GM19452 (cell line): ENCODE measurements at regions not wholly inside any gene's neighbourhood (a gene's known extent, or its start where the extent isn't known, plus 50 kb on each side); places are given as distances from the start of the nearest gene placed in this dataset.

Source experiments
- ATAC-seq: cut with Tn5 transposase; IDR thresholded peaks from one replicate; pipeline ENCODE4 v1.9.1; 2021; ENCODE audit not compliant: unreplicated experiment

DNA sequence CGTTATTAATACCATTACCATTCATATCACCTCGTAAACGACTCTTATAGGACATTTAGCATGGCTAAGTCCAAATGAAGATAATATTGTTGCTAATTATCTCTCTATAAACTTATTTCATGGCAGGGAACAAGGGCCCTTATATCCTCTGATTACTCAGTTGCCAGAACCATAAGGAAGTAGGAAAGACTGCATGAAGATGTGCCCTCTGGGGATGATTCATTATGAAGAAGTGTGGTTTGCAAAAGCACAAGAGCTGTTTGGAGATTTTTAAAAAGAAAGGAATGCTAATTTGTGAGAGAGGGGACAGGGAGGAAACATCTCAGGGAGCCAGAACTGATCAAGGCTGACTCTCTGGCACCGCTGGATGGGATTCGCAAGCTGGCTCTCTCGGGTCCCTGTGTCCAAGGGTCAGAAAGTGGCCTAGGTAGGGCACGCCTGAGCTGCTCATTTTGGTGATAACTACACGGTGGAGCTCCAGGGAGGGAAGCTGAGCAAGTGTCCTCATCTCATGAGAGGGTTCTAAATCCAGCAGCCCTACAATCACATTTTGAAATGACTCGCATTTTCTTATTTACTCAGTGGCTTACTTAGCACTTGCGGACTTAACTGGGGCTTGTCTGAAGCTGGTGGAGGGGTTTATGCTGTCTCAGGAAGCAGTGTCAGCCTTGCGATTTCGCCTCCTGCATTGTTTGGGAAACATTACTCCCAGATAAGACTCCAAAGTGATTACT lies 136.8 kb downstream of the C5orf15 start:
- ATAC-seq, result no peak

DNA sequence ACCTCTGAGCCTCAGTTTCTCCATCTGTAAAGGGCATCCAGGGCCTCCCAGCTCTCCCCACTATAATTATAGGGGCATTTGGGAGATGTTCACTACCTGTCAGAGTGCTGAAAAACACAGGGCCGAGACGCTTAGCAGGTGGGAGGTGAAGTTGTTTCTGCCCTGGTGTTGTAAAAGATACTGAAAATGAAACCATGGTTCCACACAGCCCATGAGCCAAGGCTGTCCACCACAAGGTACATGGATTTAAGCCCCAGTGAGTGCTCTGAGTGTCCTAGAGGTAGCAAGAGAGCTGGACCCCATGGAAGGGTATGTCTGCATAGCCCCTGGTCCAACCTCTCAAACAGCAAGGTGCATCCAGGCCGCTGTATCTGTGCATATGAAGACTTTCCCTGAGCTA lies 137.5 kb downstream of the C5orf15 start:
- no peak for ATAC-seq

DNA sequence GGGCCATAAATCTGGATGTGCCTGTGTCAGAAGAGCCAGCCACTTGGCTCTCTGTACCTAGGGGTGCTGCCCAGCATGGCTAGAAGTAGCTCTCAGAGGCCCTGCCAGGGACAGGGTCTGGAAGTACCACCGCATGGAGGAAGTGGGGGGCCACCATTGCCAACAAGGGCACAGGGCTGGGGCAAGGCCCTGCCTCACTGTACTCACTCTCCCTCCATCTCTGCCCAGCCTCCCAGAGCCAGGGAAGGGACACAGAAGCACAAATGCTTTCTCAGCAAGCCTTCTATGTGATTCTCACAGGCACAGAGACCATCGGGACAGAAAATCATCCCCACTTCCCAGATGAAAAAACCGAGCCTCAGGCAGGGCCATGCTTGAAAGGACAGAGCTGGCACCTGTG lies 138.1 kb downstream of the C5orf15 start:
- ATAC-seq, result no peak

DNA sequence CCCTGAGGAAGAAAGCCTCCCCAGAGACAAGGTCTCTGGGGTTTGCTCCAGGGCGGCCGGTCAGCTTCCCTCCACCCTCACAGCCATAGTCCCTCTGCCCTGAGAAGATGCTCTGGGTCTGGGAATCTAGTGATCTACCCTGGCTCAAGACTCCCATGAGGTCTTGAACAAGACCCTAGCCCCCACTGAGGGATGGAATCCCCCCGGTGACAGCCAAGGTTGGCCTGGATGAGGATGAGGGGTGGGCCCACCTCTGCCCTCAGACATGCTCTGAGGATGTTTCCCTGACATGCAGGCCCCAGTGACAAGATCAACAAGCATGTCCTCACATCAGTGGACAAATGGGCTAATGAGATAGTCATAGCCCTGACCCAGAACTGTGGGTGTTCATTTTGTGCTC lies 138.6 kb downstream of the C5orf15 start:
- ATAC-seq, result no peak

DNA sequence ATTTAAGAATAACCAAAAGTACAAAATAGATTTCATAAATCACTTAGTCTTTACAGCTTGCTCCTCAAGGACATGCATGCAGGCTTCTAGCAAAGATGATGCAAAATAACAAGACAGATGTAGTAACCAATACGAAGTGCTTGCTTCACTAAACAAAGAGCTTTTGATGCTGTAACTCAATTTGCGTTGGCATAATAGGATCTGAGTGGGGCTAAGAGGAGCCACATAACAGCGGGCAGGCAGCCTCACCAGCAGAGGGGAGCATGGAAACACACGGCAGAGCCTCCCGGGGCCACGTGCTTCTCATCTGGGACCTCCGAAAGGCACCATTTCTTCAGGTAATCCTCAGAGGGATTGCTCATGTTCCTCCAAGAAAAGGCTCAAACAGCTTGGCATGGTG lies 139.7 kb downstream of the C5orf15 start:
- ATAC-seq, result no peak

DNA sequence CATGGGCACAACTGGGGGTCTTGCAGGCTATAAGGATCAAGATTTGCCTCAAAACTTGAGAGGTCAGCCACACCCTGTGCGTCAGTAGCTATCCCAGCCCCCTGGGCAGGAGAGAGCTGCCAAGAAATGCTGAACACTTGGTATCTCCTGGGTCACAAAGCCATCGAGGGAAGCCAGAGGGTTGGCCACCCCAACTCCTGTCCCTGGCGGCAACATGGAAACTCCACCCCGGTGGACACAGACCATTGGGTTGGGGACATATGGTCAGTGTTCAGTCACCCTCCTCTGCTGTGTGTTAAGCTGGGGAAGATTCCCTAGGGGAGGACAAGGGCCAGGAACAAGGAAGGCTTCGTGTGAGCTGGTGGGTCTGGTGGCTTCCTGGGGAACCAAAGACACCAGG lies 140.6 kb downstream of the C5orf15 start:
- no peak for ATAC-seq

DNA sequence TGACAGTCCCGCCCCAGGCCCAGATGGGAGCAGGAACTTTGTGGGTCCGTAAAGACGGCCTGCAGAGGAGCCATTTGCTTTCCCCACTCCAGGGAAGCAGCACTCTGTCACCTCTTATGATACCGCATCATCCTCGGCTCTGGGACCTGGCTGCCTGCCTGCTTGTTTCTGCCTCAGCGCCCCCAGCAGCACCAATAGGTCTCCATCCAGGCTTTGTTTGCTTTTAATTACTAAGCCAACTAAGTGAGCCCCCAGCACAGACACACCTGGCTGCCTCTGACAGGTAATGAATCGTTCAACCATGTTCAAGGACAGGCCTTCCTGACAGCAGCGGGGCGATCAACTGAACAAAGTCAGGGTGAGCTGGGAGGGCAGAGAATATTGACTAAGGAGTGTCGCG lies 141.4 kb downstream of the C5orf15 start:
- no peak for ATAC-seq

DNA sequence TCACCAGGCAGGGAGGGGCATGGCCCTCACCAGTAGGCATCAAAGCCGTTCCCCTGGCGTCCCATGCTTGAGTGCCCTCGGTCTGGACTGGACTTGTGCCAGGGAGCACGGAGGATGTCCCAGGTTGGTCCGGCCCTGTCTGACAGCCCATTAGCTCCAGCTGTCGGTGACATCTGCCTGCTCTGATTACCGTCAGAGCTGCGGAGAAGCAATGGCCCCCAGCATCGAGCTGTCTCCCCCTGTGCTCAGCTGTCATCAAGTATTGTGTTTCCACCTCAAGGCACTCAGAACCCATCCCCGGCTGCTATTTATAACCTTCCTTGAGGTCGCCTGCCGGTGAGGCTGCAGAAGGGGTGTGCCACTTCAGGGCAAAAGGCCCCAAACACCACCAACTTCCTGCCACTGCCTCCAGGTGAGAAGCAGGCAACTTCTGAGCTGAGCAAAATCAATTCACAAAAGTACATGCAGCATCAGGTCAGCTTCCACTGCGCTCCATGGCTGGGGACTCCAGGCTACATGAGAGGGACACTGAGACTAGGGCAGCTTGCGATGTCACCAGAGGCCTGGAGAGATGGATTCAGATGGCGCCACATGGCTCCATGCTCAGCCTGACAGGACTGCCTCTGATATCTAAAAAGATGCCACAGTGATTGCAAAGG lies 142.7 kb downstream of the C5orf15 start:
- peak; percentile 27 for ATAC-seq

DNA sequence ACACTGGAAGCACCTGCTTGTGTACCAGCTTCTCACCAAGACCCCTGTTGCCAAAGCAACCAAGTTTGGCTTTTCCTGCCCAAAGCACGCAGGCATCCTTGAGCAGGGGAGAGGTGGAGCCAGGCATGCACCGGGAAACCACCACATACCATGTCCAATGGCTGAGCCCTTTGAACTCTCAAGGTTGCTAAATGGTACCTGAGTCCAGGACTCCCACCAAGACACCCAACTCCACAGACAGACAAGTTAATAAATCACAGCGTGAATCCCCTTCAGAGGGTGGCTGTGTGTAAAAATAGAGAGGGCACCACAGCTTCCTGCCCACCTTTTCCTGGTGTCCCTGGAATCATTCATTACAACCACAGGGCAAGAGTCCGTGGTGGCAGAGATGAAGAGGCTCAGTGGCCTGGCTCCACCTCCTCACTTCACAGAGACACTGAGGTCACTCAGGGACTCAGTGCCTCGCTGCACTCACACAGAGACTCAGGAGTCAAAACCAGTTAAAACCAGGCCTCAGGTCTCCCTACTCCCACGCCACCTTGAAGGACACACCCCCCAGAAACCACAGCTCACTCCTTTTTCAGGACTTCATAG lies 143.7 kb downstream of the C5orf15 start:
- ATAC-seq, result peak; percentile 71

DNA sequence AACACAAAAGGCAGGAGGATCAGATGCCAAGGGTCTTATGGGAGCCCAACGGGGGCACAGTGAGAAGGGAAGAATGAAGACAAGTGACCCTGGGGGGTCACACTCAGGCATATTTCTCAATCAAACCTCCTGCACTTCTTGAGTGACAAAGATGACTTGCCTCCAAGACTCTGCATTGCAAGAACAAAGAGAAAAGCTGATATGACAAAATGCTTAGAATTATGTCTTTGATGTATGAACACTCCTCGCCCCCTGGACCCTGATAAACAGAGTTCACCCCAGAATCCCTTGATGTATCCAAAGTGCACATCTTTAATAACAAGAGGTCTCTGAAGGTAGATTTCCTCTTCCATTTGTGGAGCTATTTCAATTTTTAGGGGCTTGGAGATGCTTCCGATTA lies 146.5 kb downstream of the C5orf15 start:
- ATAC-seq, result no peak

DNA sequence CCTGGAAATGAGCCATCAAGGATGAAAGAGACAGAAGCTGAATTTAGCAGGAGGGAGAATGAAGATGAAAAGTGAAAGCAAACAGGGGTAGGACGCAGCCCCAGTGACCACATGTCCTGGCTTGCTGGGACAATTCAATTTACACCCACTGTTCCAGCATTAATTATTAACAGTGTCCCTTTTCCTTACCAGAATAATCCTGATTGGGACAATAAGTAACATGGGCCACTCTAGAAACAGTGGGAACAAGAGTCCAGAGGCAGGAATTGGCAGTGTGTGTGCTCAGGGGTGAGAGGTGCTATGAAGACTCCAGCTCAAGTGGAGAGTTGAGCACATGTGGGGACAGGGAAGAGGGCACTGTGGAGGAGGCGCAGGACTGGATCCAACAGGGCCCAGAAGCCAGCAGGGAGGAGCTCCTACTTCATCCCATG lies 147.1 kb downstream of the C5orf15 start:
- ATAC-seq, result no peak

DNA sequence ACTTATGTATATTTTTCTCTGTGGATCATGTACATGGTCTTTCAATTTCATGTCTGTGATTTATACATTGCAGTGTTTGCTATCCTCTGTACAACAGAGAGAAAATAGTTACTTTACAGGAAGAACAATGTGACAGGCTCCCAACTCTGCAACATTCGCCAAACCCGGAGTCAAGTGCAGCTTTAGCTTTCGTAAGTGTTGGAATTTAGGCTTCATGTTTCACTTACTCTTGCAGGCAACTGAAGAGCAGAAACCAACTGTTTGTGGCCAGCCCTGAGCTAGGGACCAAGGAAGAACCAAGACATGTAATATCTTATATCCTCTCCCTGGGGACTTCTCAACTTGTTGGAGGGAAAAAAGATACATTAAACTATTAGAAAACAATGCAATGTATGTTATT lies 147.9 kb downstream of the C5orf15 start:
- no peak for ATAC-seq

DNA sequence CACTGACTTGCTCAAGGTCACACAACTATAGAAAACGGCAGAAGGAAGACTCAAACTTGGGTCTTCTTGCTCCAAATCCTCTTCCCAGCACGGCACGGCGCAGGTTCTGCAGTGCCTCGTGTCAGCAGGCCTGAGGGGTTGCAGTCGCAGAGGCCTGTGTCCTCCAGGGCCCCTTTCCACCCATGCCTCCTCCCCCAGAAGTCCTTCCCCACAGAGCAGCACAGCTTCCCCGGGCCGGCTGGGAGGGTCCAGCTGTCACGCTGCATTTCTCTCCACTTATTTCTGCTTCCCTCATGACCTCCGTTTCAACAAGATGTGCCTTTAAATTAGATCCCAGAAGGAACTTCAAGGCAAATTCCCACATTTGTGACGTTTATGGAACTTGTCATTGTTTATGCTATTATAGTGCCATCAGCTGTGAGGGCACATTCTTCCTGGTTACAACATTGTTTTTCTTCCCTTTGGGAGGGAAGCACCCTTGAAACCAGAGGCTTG lies 148.4 kb downstream of the C5orf15 start:
- ATAC-seq, result no peak

DNA sequence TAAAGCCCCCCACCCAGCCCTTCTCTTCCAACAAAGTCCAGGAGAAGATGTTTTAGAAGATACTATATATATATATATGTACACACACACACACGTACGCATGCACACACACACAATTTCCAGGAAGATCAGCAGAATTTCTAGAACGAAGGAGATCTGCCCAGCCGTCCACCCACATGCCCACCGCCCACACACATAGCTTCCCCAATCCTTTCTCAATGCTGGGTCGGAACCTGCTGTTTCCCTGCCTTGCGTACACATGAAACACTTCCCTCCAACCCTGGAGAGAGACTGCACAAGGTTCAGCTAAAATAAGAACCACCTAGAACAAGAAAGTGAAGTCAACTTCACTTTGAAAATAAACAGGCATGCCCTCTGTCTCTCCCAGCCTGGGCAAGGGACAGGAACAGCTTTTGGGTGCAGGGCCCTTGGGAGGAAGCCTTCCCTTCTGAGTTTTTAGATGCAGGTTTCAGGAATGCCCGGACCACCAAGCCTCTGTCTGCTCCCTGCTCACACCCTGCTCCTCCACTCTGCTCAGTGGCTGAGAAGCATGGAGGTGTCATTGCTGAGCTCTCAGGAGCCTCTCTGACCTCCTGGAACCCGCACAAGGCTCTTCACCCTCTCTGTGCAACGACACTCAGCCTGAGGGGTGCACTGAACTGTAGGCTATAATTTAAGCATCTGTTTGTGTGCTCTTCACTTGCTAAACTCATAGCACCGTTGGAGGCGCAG lies 149.4 kb downstream of the C5orf15 start:
- no peak for ATAC-seq

DNA sequence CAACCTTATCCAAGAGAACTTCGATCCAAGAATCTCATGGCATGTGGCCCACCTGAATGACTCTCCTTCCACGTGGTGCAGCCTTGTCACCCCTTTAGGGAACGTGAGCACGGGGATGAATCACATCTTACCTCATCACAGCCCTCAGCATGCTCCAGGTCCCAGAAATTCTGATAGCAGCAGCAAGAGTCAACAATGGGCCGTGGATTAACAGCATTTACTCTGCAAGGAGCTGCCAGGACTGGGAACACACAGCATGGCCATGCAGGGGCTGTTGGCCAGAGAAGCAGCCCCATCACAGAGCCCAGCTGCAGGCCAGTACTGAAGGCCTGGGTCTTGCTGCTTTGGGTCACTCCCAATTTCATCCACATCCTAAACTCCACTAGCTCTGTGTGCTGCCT lies 150.4 kb downstream of the C5orf15 start:
- ATAC-seq, result no peak

DNA sequence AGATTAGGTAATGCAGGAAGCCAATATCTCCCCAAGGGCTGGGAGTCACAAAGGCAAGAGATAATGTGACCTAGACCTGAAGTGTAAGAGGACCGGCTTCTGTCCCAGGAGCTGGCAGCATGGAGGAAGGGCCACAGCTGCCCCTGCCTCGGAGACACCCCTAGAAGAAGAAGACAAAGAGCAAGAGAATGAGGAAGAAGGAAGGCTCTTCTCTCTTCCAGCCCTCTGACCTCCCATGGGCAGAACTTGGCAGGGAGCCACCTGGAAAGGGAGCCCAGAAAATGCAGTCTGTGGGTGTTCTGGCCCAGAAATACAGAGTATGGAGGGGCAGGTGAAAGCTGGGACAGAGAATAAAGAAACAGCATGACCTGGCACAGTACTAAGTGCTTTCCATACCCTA lies 151.0 kb downstream of the C5orf15 start:
- no peak for ATAC-seq

DNA sequence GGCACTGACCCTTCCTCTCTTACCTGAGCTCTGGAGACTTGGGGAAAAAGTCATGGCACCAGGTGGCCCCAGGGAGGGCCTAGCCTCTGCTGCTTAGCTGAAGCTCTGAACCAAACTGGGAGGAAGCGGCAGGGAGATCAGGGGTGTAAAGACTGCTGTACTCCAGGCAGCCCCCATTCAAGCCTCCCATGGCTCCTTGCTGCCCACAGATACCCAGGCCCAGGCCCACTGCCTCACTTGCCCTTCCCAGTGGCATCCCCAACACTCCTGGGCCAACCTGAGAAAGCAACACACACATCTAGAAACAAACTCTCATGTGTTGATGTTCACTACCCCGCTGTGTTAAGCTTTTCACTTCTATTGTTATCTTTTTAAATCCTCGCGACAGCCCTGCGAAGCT lies 151.6 kb downstream of the C5orf15 start:
- no peak for ATAC-seq

DNA sequence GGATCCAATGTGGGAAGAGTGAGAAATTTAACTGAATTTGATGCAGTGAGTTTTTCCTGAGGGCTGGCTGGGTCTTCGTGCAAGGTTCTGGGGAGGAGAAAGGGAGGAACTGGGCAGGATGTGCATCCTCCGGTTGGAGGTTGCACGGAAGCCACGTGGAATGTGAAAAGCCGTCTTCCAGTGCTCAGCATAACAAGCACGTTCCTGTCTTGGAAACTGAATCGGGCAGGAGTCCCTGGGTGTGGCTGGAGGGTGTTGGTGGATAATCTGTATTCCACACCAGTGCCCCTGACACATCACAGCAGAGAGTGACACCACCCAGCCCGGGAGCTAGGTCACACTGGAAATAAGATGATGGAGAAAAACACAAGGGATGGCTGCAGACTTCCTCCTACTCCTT lies 154.3 kb downstream of the C5orf15 start:
- ATAC-seq, result no peak

DNA sequence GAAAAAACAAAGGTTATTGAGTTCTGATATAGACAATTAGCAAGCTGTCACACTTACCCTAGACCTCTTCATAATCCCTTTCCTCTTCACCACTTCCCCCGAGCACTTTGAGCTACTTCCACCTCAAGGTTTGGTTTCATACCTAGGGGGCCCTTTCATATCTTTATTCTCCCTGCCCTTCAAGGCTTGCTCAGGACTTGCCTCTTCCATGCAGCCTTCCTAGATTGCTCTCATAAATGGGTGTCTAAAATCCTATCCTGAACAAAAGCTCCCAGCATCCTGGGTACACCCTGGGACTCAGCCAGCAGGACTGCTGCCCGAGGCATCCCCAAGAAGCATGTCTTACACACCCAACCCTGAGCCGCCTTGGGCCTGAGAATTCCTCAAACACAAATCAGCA lies 157.3 kb downstream of the C5orf15 start:
- no peak for ATAC-seq

DNA sequence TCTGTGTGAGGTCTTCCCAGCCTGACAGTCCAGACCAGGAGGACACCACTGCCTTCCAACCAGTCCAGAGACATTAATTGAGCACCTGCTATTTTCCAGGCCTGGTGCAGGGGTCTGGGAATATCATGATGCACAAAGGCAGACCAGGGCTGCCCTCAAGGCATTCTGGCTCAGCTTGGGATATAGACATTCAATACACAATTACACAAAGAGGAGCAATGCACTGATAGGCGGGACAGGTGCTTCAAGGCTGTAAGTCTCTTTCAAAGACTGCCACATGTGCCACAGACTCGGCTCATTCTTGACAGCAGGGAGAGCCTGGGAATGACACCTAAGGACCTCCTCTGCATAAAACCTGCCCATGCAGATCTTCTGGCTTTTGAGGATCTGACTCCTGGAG lies 158.6 kb downstream of the C5orf15 start:
- no peak for ATAC-seq

DNA sequence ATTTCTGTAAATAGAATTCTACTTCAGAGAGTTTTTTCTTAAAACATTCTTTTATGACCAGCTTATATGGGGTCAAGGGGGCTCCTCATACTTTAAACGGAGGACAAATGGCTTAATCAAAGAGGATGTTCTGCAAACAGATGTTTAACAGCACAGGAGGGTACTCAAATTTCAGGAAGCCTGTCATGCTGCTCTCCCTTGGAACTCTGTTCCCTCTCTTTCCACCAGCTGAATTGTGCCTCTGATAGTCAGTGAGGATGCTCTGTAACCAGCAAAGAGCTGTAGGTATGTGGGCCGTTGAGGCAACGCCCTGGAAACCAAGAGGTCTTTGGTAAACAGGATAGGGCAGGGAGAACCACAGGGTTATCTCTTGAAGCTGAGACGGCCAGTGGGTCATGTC lies 161.1 kb downstream of the C5orf15 start:
- ATAC-seq, result no peak

DNA sequence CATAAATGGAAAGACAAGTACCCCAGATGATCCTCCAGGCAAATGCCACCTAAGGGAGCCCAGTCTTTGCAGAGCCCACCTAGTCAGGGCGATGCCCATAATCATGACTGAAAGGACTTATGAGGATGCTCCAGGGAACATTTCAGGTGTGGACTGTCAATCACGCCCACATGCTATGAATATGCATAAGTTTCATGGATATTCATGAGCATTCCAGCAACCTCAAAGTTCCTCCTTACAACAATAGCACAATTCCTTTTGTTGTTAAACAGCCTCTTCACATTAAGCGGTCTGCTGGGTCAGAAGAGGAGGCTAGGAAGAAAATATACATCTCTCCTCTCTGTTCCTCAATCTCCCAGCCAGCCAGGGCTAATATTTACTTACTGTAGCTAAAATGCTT lies 161.6 kb downstream of the C5orf15 start:
- no peak for ATAC-seq
